D721Med (cell line): ENCODE measurements at regions not wholly inside any gene's neighbourhood (a gene's known extent, or its start where the extent isn't known, plus 50 kb on each side); places are given as distances from the start of the nearest gene placed in this dataset.
"Not testable (repeated sequence)": the region's sequence is repeated elsewhere in the genome, so short reads cannot be mapped to it uniquely, and the experiment has no call there.

Experiments
- DNase-seq: peaks from one replicate; pipeline ENCODE4 v3.0.0; 2011; ENCODE audit warnings: low spot score; ENCODE audit not compliant: insufficient read length
- FAIRE-seq: peaks from 2 replicates; lab custom pipeline; 2011; peaks lifted over from hg19 to GRCh38; lab: Jason Lieb, UNC
- CTCF ChIP-seq: IDR thresholded peaks from 2 replicates; pipeline ENCODE4 v1.5.1; 2012; ENCODE audit warnings: mild to moderate bottlenecking, control low read depth; ENCODE audit not compliant: insufficient read depth; ENCODE audit errors: missing control alignments

DNA sequence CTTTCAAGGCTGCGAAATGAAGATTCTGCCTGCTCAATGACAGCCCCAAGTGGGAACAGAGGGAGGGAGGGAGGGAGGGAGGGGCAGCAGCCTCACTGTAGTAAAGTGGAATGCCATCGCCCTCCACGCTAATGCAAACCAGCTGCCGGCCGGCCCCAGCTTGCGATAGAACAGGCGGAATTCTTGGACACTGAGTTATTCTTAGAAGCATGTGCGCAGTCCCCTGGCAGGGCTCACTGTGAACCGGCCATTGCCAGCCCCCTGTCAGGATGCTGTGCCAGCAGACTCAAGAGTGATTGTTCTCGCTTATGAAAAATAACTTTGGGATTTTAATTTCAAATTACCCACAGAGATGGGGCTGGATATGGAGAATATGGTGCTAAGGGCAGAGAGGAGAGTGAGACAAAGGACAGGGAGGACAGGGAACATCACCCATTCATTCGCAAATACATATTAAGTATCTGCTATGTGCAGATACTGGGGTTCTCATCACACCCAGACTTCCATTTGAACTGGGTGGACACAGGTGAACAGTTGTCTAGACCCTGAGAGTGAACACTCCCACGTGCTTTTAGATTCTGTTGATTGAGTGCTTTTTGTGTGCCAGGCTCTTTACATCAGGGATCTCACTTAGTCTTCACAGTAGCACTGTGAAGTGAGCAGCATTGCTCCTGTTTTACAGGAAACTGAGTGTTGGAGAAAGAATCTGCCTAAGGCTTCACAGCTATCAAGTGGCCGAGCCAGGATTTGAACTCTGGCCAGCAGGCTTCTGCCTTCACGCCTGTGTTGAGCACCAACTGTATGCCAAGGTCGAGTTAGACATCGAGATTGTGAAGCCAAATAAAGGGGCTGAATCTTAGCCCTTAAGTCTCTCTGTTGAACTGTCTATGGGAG lies 192.9 kb downstream of the C12orf75 start:
- DNase-seq (no peak), FAIRE-seq (no peak)
- TF ChIP-seq CTCF: no peak

DNA sequence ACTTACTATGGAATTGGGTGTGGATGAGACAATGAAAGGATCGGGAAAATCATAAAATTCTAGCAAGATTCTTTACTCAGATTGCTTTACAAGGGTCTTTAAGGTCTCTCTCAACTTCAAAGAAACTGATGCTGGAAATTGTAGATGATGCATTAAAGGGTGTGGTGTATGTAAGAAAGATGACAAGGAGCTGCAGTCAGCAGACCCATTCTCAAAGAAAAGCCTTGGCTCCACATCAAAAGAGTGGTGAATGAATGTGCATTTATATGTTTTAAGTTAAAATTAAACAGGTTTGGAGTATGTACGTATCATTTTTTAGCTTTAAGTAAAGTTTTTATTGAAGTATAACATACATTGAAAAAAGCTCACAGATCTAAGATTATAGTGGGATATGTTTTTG lies 194.5 kb downstream of the C12orf75 start:
- TF ChIP-seq CTCF: no peak
- no peak for DNase-seq
- no peak for FAIRE-seq

GRCh38 chr12:105534068-105534467 lies 203.6 kb downstream of the C12orf75 start:
- DNase-seq (no peak), FAIRE-seq (no peak)
- TF ChIP-seq CTCF: no peak

DNA sequence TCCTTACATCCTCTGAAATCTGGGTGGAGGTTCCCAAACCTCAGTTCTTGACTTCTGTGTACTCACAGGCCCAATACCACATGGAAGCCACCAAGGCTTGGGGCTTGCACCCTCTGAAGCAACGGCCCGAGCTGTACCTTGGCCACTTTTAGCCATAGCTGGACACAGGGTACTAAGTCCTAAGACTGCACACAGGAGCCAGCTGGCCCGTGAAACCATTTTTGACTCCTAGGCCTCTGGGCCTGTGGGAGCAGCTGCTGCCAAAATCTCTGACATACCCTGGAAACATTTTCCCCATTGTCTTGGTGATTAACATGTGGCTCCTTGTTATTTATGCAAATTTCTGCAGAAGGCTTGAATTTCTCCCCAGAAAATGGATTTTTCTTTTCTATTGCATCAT lies 204.5 kb downstream of the C12orf75 start:
- DNase-seq, FAIRE-seq: not testable (repeated sequence)

DNA sequence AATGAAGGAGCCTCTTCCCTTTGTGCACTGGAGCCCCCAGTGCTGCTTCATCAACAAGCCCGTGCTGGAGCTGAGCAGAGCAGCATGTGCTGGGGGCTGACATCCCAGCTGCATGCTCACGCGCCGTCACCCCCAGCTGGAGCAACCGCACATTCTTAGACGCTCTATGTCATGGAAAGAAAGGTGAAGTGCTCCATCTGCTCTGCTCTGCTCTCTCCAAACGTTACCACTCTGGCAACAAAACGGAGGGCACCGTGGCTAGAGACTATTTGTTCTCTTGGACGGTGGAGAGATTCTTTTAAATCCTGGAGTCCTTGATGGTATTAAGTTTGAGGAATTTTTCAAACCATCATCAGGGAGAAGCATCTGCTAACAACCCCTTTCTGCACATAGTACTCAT lies 208.4 kb downstream of the C12orf75 start:
- no peak for TF ChIP-seq CTCF
- no peak for FAIRE-seq
- no peak for DNase-seq

GRCh38 chr12:105539735-105540134 lies 209.2 kb downstream of the C12orf75 start:
- FAIRE-seq (no peak), DNase-seq (no peak)
- TF ChIP-seq CTCF: no peak

DNA sequence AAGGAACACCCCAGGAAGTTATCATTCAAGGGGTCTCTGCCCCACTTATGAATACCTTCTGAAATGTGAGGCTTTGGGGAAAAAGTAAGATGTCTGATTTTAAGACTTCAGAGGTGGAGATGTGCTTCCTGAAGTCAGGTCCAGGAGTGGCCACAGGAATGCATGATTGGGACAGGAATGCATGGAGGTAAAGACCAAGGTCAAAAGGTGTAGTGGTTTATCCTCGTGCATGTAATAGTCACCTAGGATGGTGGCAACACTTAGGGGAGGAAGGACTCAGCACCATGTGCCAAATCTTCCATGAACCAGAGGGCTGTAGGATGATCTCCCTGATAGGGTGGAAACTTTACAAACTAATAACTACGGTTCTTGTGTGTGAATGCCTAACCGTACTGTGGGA lies 217.3 kb downstream of the C12orf75 start:
- DNase-seq: no peak
- TF ChIP-seq CTCF: no peak
- no peak for FAIRE-seq
